Lung (tissue), 11 donors: ENCODE measurements at regions not wholly inside any gene's neighbourhood (a gene's known extent, or its start where the extent isn't known, plus 50 kb on each side); places are given as distances from the start of the nearest gene placed in this dataset.
A peak's percentile ranks its signal among the peaks of the same experiment; 100 is the strongest.

Source experiments
- ATAC-seq: fragments of 200-7000 bp; cut with Tn5 transposase; one replicate; pipeline ENCODE4 v1.9.1; 2020; ENCODE audit warnings: moderate number of reproducible peaks; ENCODE audit not compliant: insufficient read depth, low FRiP score
- DNase-seq, 3 donors: peaks; one replicate each; pipeline ENCODE4 v3.0.0-alpha.2; 2013 to 2017
- H3K27ac ChIP-seq, 2 donors: one replicate each; pipeline ENCODE4 v1.5.1; 2013; ENCODE audit warnings: mild to moderate bottlenecking in 2 of 2, moderate library complexity in 2 of 2, control low read depth in 1 of 2, inconsistent platforms in 1 of 2, low read depth in 1 of 2, low read length in 1 of 2
- H3K27me3 ChIP-seq, 3 donors: one replicate each; pipeline ENCODE4 v1.5.1; 2013; ENCODE audit warnings: low read length in 2 of 3; ENCODE audit not compliant: control insufficient read depth in 3 of 3, insufficient read depth in 3 of 3
- H3K36me3 ChIP-seq, 4 donors: one replicate each; pipeline ENCODE4 v1.5.1; 2013; ENCODE audit warnings: low read length in 4 of 4, mild to moderate bottlenecking in 1 of 4, moderate library complexity in 1 of 4; ENCODE audit not compliant: control insufficient read depth in 4 of 4, insufficient read depth in 4 of 4
- H3K4me1 ChIP-seq, 5 donors: one replicate each; pipeline ENCODE4 v1.5.1; 2013; ENCODE audit warnings: low read length in 5 of 5, mild to moderate bottlenecking in 2 of 5, moderate library complexity in 1 of 5; ENCODE audit not compliant: control insufficient read depth in 5 of 5, insufficient read depth in 5 of 5
- H3K4me3 ChIP-seq: one replicate; pipeline ENCODE4 v1.5.1; 2013; ENCODE audit warnings: mild to moderate bottlenecking, control low read depth, moderate library complexity
- H3K9ac ChIP-seq, 2 donors: one replicate each; pipeline ENCODE4 v1.5.1; 2013; ENCODE audit warnings: low read length in 2 of 2, control low read depth in 1 of 2; ENCODE audit not compliant: insufficient read depth in 1 of 2
- H3K9me3 ChIP-seq, 4 donors: one replicate each; pipeline ENCODE4 v1.5.1; 2013; ENCODE audit warnings: low read length in 3 of 4, mild to moderate bottlenecking in 1 of 4, moderate library complexity in 1 of 4; ENCODE audit not compliant: control insufficient read depth in 4 of 4, insufficient read depth in 3 of 4
- WGBS, 2 donors: extraction: QIAGEN DNeasy Blood & Tissue Kit; methylation state at CpG; one replicate each; pipeline ENCODE4 v1.1.7; 2013; 5-methylcytosine and 5-hydroxymethylcytosine counted together
- TF ChIP-seq, protein P1 (sequence below): IDR thresholded peaks from 2 replicates; pipeline ENCODE4 v1.5.1; 2012; ENCODE audit warnings: mild to moderate bottlenecking; ENCODE audit errors: control extremely low read depth, extremely low read depth
- donor health status: control.
- donor health status: control.
- donor health status: Bipolar disorder and iron deficiency.
- donor health status: healthy.
- donor health status: DM: yes; HTN: yes; CAD: no.

DNA sequence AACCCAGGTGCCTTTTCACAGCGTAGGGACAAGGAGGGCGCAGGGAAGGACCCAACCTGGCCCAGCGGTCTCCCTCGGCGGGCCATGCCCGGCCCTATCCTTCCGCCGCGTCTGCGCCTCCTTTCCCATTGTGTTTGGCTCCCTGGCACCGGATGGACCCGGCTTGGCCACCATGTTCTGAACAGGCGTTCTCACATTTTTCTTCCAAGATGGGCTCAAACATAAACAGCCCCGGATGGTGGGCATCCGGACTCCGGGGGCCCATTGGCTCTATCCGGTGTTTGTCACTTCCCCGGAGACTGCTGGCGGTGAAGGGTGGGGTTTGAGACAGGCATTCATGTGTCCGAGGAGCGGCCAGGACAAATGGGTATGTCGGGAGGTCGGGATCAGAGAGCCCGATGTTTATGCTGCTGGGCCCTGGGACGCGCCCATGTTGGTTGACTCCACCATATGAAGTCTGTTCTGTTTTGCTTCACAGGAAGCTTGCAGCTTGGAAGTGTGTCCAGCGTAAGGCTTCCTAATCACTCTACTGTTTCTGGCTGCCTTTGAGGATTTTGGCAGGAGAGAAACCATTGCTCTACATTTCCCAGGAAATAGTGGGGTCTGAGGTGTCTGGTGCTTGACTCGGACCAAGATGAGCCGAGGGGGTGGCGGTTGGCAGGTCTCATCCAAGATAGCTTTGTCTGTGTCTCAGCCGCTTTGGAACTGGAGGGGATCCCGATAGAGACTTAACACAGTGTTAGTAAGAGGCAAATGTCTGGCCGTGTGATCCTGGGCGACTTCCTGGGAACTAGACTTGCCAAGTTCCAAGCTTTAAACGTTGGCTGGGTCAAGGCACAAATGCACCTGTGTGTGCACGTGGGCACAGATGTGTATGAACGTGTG is 188.3 kb downstream of the IRF8 start:
- no peaks in the 10 kb centered on the region for H3K9me3 ChIP-seq
- H3K4me1 ChIP-seq: peaks cover 0 to 36% (median 5%) of the 10 kb centered on the region in 5 donors
- 64 to 79% methylated on average over 37 of the region's 37 CpGs for WGBS, 2 donors
- peaks cover 0 to 1% (median 0%) of the 10 kb centered on the region in 3 donors for H3K27me3 ChIP-seq
- DNase-seq: peak; percentile 64 to 91 (median 79)
- peak overlapping the region in 1 of 2 donors; percentile 88 for H3K27ac ChIP-seq
- H3K36me3 ChIP-seq: no peaks in the 10 kb centered on the region
- H3K9ac ChIP-seq: no peak overlapping the region
- TF ChIP-seq, protein P1, sequence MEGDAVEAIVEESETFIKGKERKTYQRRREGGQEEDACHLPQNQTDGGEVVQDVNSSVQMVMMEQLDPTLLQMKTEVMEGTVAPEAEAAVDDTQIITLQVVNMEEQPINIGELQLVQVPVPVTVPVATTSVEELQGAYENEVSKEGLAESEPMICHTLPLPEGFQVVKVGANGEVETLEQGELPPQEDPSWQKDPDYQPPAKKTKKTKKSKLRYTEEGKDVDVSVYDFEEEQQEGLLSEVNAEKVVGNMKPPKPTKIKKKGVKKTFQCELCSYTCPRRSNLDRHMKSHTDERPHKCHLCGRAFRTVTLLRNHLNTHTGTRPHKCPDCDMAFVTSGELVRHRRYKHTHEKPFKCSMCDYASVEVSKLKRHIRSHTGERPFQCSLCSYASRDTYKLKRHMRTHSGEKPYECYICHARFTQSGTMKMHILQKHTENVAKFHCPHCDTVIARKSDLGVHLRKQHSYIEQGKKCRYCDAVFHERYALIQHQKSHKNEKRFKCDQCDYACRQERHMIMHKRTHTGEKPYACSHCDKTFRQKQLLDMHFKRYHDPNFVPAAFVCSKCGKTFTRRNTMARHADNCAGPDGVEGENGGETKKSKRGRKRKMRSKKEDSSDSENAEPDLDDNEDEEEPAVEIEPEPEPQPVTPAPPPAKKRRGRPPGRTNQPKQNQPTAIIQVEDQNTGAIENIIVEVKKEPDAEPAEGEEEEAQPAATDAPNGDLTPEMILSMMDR: no peak
- no peak overlapping the region for H3K4me3 ChIP-seq
- ATAC-seq: no peak

DNA sequence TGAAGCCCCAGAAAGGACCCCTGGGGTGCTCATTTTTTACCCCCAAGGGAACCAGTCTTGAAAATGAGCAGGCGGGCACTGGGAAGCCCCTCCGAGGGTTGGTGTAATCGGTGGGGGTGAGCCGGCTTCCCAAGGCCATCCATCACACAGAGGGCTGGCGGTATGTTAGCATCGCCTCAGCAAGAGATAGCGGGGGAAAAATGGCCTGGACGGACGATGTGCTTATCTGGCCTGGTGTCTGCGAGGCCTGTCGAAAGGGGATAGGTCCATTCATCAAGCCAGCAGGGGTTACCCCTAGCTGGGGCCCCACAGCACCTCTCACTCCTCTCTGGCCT is 188.9 kb downstream of the IRF8 start:
- H3K36me3 ChIP-seq: no peaks in the 10 kb centered on the region
- H3K4me1 ChIP-seq: peaks cover 0 to 29% (median 5%) of the 10 kb centered on the region in 5 donors
- no peak overlapping the region for H3K9ac ChIP-seq
- peak overlapping the region in 1 of 2 donors; percentile 88 for H3K27ac ChIP-seq
- H3K4me3 ChIP-seq: no peak overlapping the region
- no peaks in the 10 kb centered on the region for H3K27me3 ChIP-seq
- H3K9me3 ChIP-seq: no peaks in the 10 kb centered on the region
- peak in 1 of 3 donors; percentile 38 for DNase-seq
- TF ChIP-seq, protein P1: no peak
- ATAC-seq: no peak
- WGBS, 2 donors: 67 to 73% methylated on average over 11 of the region's 11 CpGs

DNA sequence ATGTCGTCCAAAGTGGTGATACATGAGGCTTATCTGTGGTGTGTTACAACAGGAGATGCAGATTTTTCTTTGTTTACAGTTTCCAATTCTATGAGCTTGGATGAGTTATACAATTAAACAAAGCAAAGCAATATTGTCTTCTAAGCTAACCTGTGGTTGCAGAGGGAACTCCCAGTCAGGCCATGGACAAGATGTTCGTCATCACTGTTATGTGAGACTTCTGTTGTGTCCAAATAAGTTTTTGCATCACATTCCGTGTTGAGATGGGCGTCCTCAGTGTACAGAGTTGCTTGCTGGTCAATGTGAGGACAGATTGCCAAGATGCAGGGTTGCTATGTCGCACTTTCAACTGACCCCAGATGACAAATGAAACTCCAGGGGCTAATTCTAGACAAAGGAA is 189.3 kb downstream of the IRF8 start:
- Histone ChIP-seq H3K4me1 (peaks cover 0 to 25% (median 5%) of the 10 kb centered on the region in 5 donors), H3K27ac (peak overlapping the region in 1 of 2 donors; percentile 88), H3K9ac (peak overlapping the region in 1 of 2 donors; percentile 4), H3K36me3 (no peaks in the 10 kb centered on the region), H3K9me3 (no peaks in the 10 kb centered on the region), H3K4me3 (no peak overlapping the region), H3K27me3 (no peaks in the 10 kb centered on the region)
- no peak for DNase-seq
- no peak for ATAC-seq
- TF ChIP-seq, protein P1: no peak
- 64 to 88% methylated on average over 5 of the region's 5 CpGs for WGBS, 2 donors
